ENCODE measurements at regions not wholly inside any gene's neighbourhood (a gene's known extent, or its start where the extent isn't known, plus 50 kb on each side); places are given as distances from the start of the nearest gene placed in this dataset.

GRCh38 chr9:32292611-32293010 lies 91.8 kb upstream of the ACO1 start:
- H3K4me1 ChIP-seq: no peaks in the 10 kb centered on the region
- no peak overlapping the region for H3K27ac ChIP-seq
- no peaks in the 10 kb centered on the region for H3K27me3 ChIP-seq
- 73 to 83% methylated on average over 2 of the region's 2 CpGs for WGBS, 2 donors
- intact Hi-C loops (cut with DNase I): no loop called here
- H3K9me3 ChIP-seq: no peaks in the 10 kb centered on the region
- no peak overlapping the region for H3K4me3 ChIP-seq (replicated peaks in 1 of 3)
- DNase-seq: no peak
- H3K36me3 ChIP-seq: no peaks in the 10 kb centered on the region
- no peak for TF ChIP-seq CTCF (IDR thresholded peaks at IDR 0.05)
- TF ChIP-seq POLR2A (IDR thresholded peaks at IDR 0.05): no peak

GRCh38 chr9:32293091-32293490 lies 91.4 kb upstream of the ACO1 start:
- no peak for DNase-seq
- 69 to 73% methylated on average over 1 of the region's 1 CpG for WGBS, 2 donors
- intact Hi-C loops (cut with DNase I): no loop called here
- no peak for TF ChIP-seq POLR2A (IDR thresholded peaks at IDR 0.05)
- TF ChIP-seq CTCF (IDR thresholded peaks at IDR 0.05): no peak
- no peaks in the 10 kb centered on the region for H3K9me3 ChIP-seq
- H3K4me3 ChIP-seq (replicated peaks in 1 of 3): no peak overlapping the region
- no peaks in the 10 kb centered on the region for H3K4me1 ChIP-seq
- H3K36me3 ChIP-seq: no peaks in the 10 kb centered on the region
- no peak overlapping the region for H3K27ac ChIP-seq
- no peaks in the 10 kb centered on the region for H3K27me3 ChIP-seq

- Histone ChIP-seq H3K27me3 (no peaks in the 10 kb centered on the region), H3K36me3 (no peaks in the 10 kb centered on the region), H3K4me1 (no peaks in the 10 kb centered on the region), H3K9me3 (no peaks in the 10 kb centered on the region), H3K27ac (no peak overlapping the region), H3K4me3 (replicated peaks in 1 of 3) (no peak overlapping the region)
- WGBS, 2 donors: 47% methylated on average over 2 of the region's 2 CpGs
- DNase-seq: no peak
- intact Hi-C loops (cut with DNase I): no loop called here
- TF ChIP-seq CTCF (IDR thresholded peaks at IDR 0.05): no peak
- TF ChIP-seq POLR2A (IDR thresholded peaks at IDR 0.05): no peak
Observed at GRCh38 chr9:32294106-32294505, 90.3 kb upstream of the ACO1 start.

- intact Hi-C loops (cut with DNase I): no loop called here
- Histone ChIP-seq H3K27ac (no peak overlapping the region), H3K4me3 (replicated peaks in 1 of 3) (no peak overlapping the region), H3K4me1 (no peaks in the 10 kb centered on the region), H3K36me3 (no peaks in the 10 kb centered on the region), H3K27me3 (no peaks in the 10 kb centered on the region), H3K9me3 (no peaks in the 10 kb centered on the region)
- DNase-seq: no peak
- no peak for TF ChIP-seq POLR2A (IDR thresholded peaks at IDR 0.05)
- no peak for TF ChIP-seq CTCF (IDR thresholded peaks at IDR 0.05)
- WGBS, 2 donors: 62 to 67% methylated on average over 2 of the region's 2 CpGs
Observed at GRCh38 chr9:32300373-32300772, 84.1 kb upstream of the ACO1 start.

- 37 to 53% methylated on average over 1 of the region's 1 CpG for WGBS, 2 donors
- no peaks in the 10 kb centered on the region for H3K36me3 ChIP-seq
- no peaks in the 10 kb centered on the region for H3K4me1 ChIP-seq
- TF ChIP-seq POLR2A (IDR thresholded peaks at IDR 0.05): no peak
- TF ChIP-seq CTCF (IDR thresholded peaks at IDR 0.05): no peak
- H3K9me3 ChIP-seq: no peaks in the 10 kb centered on the region
- no peak overlapping the region for H3K4me3 ChIP-seq (replicated peaks in 1 of 3)
- no peak for DNase-seq
- no peaks in the 10 kb centered on the region for H3K27me3 ChIP-seq
- intact Hi-C loops (cut with DNase I): no loop called here
- no peak overlapping the region for H3K27ac ChIP-seq
Observed at GRCh38 chr9:32304495-32304894, 79.9 kb upstream of the ACO1 start.

Measured in thyroid gland (tissue), 4 donors.